Stimulated activated CD8-positive, alpha-beta memory T cell treated with anti-CD3 and anti-CD28 coated beads, Interleukin-7, amount 100 ng/mL, for 4 hours (primary cell): ENCODE measurements at regions not wholly inside any gene's neighbourhood (a gene's known extent, or its start where the extent isn't known, plus 50 kb on each side); places are given as distances from the start of the nearest gene placed in this dataset.

Experiments
- DNase-seq, 2 donors: peaks; one replicate each; pipeline ENCODE4 v3.0.0-alpha.2; 2020; ENCODE audit warnings: low read depth in 2 of 2

DNA sequence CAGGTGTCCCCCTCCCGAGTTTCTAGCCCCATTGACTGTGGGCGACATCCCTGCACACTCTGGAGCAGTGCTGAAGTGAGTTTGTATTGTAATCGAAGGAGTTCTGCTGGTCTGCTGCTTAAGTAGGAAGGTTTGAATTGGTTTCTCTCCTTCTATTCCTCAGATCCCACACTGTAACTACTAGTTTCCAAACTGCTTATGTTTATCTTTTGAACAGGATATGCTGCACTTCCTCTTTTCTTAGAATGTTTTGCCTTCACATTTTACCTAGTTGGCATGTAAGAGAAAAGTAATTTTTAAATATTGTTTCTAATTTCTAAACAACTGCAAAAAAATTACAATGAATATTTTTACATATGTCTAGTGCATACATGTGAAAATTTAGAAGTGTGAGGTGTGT lies 511.8 kb downstream of the KLF12 start:
- DNase-seq, result no peak

GRCh38 chr13:73618275-73618865 lies 515.8 kb downstream of the KLF12 start:
- no peak for DNase-seq

DNA sequence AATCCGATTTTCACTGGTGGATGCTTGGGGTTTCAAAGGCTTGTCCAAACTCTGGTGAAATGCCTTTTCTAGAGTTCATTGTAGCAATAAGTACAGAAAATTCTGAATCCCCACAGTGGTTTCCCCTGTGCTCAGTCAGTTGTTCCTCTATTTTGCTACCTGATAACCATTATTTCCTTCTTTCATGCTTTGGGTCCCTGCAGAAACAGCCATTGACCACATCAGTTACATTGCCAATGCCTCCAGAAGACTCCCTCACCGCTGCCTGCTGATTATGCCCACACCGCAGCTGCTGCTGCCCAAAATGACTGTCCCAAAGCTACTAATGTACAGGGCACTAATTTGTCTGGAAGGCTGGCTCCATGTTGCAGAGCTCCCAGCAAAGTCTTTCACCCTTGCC lies 517.3 kb downstream of the KLF12 start:
- DNase-seq, result no peak

GRCh38 chr13:73610799-73611592 lies 523.2 kb downstream of the KLF12 start:
- no peak for DNase-seq

DNA sequence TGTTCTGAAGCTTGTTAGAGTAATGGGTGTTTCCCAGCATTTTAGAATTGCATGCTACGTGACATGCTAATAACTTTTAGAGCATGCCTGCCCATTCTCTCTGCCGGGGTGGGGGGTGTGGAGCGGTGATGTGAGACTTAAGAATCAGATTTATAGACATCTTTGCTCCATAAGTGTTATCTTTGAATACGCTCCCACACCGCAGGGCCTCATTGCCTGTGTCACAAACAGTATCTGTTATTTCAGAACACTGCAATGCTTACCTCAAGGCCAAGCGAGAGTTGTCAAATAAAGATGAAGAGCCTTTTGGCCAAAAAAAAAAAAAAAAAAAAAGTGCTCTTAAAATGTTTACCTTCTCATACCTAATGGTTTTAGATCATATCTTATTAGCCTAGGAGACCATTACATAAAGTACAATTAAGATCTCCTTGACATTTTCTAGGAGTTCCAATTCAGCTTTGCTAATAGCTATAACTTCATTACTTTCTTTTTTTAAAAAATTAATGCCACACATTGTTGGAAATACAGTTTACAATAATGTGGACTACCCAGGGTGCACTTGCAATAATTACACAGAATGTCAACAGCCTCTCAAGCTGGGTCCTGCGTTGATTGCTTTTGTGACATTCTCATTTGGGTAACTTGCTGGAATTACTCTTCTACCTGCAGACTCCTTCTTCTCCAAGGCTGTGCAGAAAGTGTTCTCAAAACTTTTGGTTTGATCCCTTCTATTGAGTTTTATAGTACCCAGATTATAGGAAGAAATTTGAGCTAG lies 525.3 kb downstream of the KLF12 start:
- DNase-seq, result no peak

DNA sequence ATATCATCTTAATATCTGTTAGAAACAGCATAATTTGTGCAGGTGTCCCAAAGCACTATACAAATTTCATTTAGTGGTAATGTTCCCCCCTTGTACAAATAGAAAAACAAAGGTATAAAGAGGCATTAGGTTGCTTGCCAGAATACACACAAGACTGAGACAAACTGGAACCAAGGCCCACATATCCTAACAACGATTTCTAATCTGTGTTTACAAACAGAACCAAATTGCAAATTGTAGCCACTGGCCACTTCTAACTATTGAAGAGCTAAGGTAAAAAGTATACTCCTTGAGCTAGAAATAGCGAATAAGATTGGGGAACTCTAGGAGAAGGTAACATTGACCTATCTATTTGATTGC lies 526.1 kb downstream of the KLF12 start:
- no peak for DNase-seq

GRCh38 chr13:73607489-73608156 lies 526.6 kb downstream of the KLF12 start:
- no peak for DNase-seq

DNA sequence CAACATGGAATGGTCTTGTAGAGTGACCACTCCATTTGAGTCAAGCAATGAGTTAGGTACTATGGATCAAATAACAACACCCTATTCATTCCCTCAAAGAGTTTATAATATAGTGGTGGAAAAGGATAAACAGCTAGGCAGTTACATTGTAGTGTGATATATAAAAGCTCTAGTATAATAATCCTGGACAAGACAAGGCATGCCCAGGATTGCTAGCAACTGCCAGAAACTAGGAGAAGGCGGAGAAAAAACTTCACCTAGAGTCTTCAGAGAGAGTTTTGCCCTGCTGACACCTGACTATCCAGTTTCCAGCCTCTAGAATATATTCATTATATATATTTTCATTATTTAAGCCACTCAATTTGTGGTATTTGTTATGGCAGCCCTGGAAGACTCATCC lies 530.6 kb downstream of the KLF12 start:
- no peak for DNase-seq

- DNase-seq, result no peak
These were observed 531.9 kb downstream of the KLF12 start for GRCh38 chr13:73602295-73602694.

DNA sequence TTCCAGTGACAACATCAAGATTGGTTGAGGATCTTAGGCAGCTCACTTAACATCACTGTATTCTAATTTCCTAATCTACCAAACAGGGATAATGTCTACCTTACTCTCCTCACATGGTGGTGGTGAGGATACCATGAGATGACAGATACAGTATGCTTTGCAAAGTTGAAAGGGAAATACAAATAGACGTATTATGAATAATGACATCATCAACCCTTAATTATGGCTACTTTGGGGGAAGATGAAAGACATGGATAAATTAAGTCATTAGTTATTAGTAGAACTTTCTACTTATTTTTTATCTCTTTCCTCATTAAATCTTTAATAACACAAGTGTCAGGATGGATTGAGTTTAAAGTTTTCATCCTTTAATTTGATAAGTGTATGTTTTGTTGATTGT lies 532.5 kb downstream of the KLF12 start:
- no peak for DNase-seq

- no peak for DNase-seq
These were observed 534.7 kb downstream of the KLF12 start for GRCh38 chr13:73599232-73600128.

- DNase-seq, result no peak
These were observed 536.0 kb downstream of the KLF12 start for GRCh38 chr13:73598020-73598712.

DNA sequence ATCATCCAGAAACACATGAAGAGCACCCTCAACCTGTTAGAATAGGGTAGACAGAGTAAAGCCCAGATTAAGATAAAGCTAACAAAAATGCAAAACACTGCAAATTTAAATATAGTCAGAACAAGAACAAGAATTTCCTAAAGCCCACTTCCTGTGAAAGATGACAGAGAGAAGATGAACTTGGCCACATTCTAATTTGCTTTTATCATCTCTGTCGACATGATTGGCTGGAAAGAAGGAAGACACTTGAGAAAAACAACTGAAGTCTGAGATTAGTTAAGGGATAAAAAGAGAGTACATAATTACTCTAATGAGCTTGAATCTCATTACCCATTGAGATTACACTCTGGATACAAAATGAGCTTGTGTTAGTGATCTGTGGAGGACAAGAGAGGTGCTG lies 537.6 kb downstream of the KLF5 start:
- no peak for DNase-seq

- no peak for DNase-seq
These were observed 534.5 kb downstream of the KLF5 start for GRCh38 chr13:73593199-73593765.

GRCh38 chr13:73591861-73592260 lies 533.1 kb downstream of the KLF5 start:
- DNase-seq, result no peak

DNA sequence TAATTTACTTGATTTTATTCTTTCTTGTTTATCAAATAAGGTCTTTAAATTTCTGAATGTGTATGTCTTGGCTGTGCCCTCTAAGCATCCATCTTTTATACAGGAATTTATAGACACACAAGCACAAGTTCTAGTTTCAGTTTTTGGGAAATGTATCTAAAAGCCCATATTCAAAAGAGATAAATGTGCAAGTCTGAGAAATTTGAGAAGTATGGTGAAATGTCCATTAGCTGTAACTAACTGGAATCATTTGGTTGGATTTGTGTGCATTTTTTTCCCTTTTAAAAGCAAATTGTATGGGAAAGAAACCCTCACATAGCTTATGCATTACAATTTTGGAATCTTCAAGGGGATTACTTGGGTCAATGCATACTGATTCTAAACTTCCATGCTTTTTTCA lies 532.0 kb downstream of the KLF5 start:
- DNase-seq, result no peak

DNA sequence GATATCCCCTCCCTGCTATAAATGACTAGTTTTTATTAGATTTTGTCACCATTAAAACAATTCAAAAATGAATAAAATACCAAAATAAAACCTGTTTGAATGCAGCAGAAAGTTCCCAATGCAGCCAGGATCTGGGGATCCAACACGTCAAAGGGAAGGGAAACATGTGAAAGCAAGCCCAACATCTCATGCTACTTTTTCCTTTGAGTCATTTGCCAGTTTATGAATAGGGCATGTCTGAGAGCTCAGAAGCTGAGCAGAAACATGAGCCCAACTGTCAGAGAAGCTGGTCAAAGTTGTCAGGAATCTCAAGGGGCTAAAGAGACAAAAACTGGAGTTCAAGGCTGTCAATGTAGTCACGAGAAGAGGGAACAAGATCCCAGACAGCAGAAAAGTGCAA lies 526.4 kb downstream of the KLF5 start:
- no peak for DNase-seq

DNA sequence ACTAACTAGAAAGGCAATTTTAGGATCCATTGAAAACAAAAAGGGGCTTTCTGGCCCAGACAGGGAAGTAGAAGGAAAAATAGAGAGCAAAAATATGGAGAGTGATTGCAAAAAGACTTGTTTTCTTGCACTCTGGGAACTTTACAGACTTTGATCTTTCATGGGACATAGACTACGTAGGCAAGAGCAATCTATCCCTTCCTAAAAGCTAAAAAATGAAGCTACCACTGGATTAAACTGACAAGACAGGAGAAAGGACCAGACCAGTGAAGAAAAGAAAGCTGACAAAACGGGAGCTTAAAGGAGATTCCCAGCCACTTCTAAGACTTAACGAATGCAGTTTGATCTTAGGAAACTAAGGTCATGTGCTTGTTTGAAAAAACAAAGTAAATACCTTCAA lies 524.5 kb downstream of the KLF5 start:
- DNase-seq, result no peak

- no peak for DNase-seq
These were observed 521.9 kb downstream of the KLF5 start for GRCh38 chr13:73580513-73581267.
